ENCODE measurements at regions not wholly inside any gene's neighbourhood (a gene's known extent, or its start where the extent isn't known, plus 50 kb on each side); places are given as distances from the start of the nearest gene placed in this dataset.

GRCh38 chr6:47391675-47392074, 82.0 kb upstream of the TNFRSF21 start:
- Histone ChIP-seq H3K36me3 (no peaks in the 10 kb centered on the region), H3K27me3 (no peaks in the 10 kb centered on the region), H3K9me3 (peaks cover 0 to 26% (median 0%) of the 10 kb centered on the region in 3 donors), H3K4me1 (no peaks in the 10 kb centered on the region), H3K4me3 (no peak overlapping the region), H3K27ac (no peak overlapping the region)
- no peak for ATAC-seq
- TF ChIP-seq CTCF (IDR thresholded peaks at IDR 0.05) (no peak), POLR2A (IDR thresholded peaks at IDR 0.05) (no peak), POLR2AphosphoS5 (IDR thresholded peaks at IDR 0.05) (no peak), EP300 (IDR thresholded peaks at IDR 0.05) (no peak)

- TF ChIP-seq CTCF (IDR thresholded peaks at IDR 0.05) (no peak), POLR2A (IDR thresholded peaks at IDR 0.05) (no peak), EP300 (IDR thresholded peaks at IDR 0.05) (no peak), POLR2AphosphoS5 (IDR thresholded peaks at IDR 0.05) (no peak)
- no peak for ATAC-seq
- Histone ChIP-seq H3K27ac (no peak overlapping the region), H3K4me1 (no peaks in the 10 kb centered on the region), H3K36me3 (no peaks in the 10 kb centered on the region), H3K4me3 (no peak overlapping the region), H3K9me3 (peaks cover 0 to 26% (median 0%) of the 10 kb centered on the region in 3 donors), H3K27me3 (no peaks in the 10 kb centered on the region)
- WGBS, 2 donors (ENCODE audit: low coverage in 1 of 2) = 100% methylated on average over 1 of the region's 1 CpG
Observed at GRCh38 chr6:47392251-47392650, 82.5 kb upstream of the TNFRSF21 start.

GRCh38 chr6:47396401-47397069, 81.1 kb upstream of the CD2AP start:
- Histone ChIP-seq H3K9me3 (peaks cover 0 to 6% (median 0%) of the 10 kb centered on the region in 3 donors), H3K27me3 (no peaks in the 10 kb centered on the region), H3K27ac (no peak overlapping the region), H3K36me3 (no peaks in the 10 kb centered on the region), H3K4me3 (no peak overlapping the region), H3K4me1 (no peaks in the 10 kb centered on the region)
- 67 to 90% methylated on average over 1 to 2 of the region's 2 CpGs for WGBS, 2 donors (ENCODE audit: low coverage in 1 of 2)
- TF ChIP-seq CTCF (IDR thresholded peaks at IDR 0.05) = no peak
- no peak for TF ChIP-seq EP300 (IDR thresholded peaks at IDR 0.05)
- no peak for TF ChIP-seq POLR2AphosphoS5 (IDR thresholded peaks at IDR 0.05)
- TF ChIP-seq POLR2A (IDR thresholded peaks at IDR 0.05) = no peak
- ATAC-seq = no peak

GRCh38 chr6:47400581-47400980, 77.0 kb upstream of the CD2AP start:
- WGBS, 2 donors (ENCODE audit: low coverage in 1 of 2) = 86 to 98% methylated on average over 3 of the region's 3 CpGs
- H3K9me3 ChIP-seq = no peaks in the 10 kb centered on the region

More at GRCh38 chr6:47400581-47400980, 77.0 kb upstream of the CD2AP start:
- no peak overlapping the region for H3K4me3 ChIP-seq
- no peak overlapping the region for H3K27ac ChIP-seq
- H3K4me1 ChIP-seq = no peaks in the 10 kb centered on the region
- no peak for ATAC-seq
- no peaks in the 10 kb centered on the region for H3K27me3 ChIP-seq
- H3K36me3 ChIP-seq = no peaks in the 10 kb centered on the region
- TF ChIP-seq POLR2A (IDR thresholded peaks at IDR 0.05) (no peak), CTCF (IDR thresholded peaks at IDR 0.05) (no peak), EP300 (IDR thresholded peaks at IDR 0.05) (no peak), POLR2AphosphoS5 (IDR thresholded peaks at IDR 0.05) (no peak)
